ENCODE measurements at regions not wholly inside any gene's neighbourhood (a gene's known extent, or its start where the extent isn't known, plus 50 kb on each side); places are given as distances from the start of the nearest gene placed in this dataset.

GRCh38 chr4:180455226-180455625, 1788.0 kb upstream of the TENM3 start:
- DNase-seq (peak in 1 of 3 donors; percentile 20), ATAC-seq (ENCODE audit: insufficient read depth, low FRiP score) (no peak)
- Histone ChIP-seq H3K27ac (ENCODE audit: low read depth in 1 of 2, low read length in 1 of 2) (no peak overlapping the region), H3K9ac (ENCODE audit: insufficient read depth in 1 of 2, low read length in 2 of 2) (no peak overlapping the region), H3K4me1 (ENCODE audit: control insufficient read depth in 5 of 5, insufficient read depth in 5 of 5, low read length in 5 of 5) (no peaks in the 10 kb centered on the region), H3K9me3 (ENCODE audit: control insufficient read depth in 4 of 4, insufficient read depth in 3 of 4, low read length in 3 of 4) (no peaks in the 10 kb centered on the region), H3K36me3 (ENCODE audit: control insufficient read depth in 4 of 4, insufficient read depth in 4 of 4, low read length in 4 of 4) (no peaks in the 10 kb centered on the region), H3K4me3 (no peak overlapping the region), H3K27me3 (ENCODE audit: control insufficient read depth in 3 of 3, insufficient read depth in 3 of 3, low read length in 2 of 3) (no peaks in the 10 kb centered on the region)
- WGBS, 2 donors: 59 to 77% methylated on average over 3 of the region's 3 CpGs
- no peak for TF ChIP-seq CTCF (IDR thresholded peaks at IDR 0.05; ENCODE audit: control extremely low read depth, extremely low read depth)

- 89 to 90% methylated on average over 12 of the region's 12 CpGs for WGBS, 2 donors
Observed at GRCh38 chr4:180456928-180457327, 1786.3 kb upstream of the TENM3 start.

GRCh38 chr4:180462116-180462515, 1781.1 kb upstream of the TENM3 start:
- Histone ChIP-seq H3K4me1 (ENCODE audit: control insufficient read depth in 5 of 5, insufficient read depth in 5 of 5, low read length in 5 of 5) (no peaks in the 10 kb centered on the region), H3K4me3 (no peak overlapping the region), H3K9me3 (ENCODE audit: control insufficient read depth in 4 of 4, insufficient read depth in 3 of 4, low read length in 3 of 4) (no peaks in the 10 kb centered on the region), H3K27ac (ENCODE audit: low read depth in 1 of 2, low read length in 1 of 2) (no peak overlapping the region), H3K36me3 (ENCODE audit: control insufficient read depth in 4 of 4, insufficient read depth in 4 of 4, low read length in 4 of 4) (no peaks in the 10 kb centered on the region), H3K9ac (ENCODE audit: insufficient read depth in 1 of 2, low read length in 2 of 2) (no peak overlapping the region), H3K27me3 (ENCODE audit: control insufficient read depth in 3 of 3, insufficient read depth in 3 of 3, low read length in 2 of 3) (no peaks in the 10 kb centered on the region)
- TF ChIP-seq CTCF (IDR thresholded peaks at IDR 0.05; ENCODE audit: control extremely low read depth, extremely low read depth): no peak
- no peak for DNase-seq
- ATAC-seq (ENCODE audit: insufficient read depth, low FRiP score): no peak
- WGBS, 2 donors: 92 to 94% methylated on average over 6 of the region's 6 CpGs

More at GRCh38 chr4:180456928-180457327, 1786.3 kb upstream of the TENM3 start:
- no peak overlapping the region for H3K4me3 ChIP-seq
- DNase-seq (no peak), ATAC-seq (ENCODE audit: insufficient read depth, low FRiP score) (no peak)
- no peaks in the 10 kb centered on the region for H3K36me3 ChIP-seq (ENCODE audit: control insufficient read depth in 4 of 4, insufficient read depth in 4 of 4, low read length in 4 of 4)
- H3K9me3 ChIP-seq (ENCODE audit: control insufficient read depth in 4 of 4, insufficient read depth in 3 of 4, low read length in 3 of 4): no peaks in the 10 kb centered on the region
- H3K4me1 ChIP-seq (ENCODE audit: control insufficient read depth in 5 of 5, insufficient read depth in 5 of 5, low read length in 5 of 5): no peaks in the 10 kb centered on the region
- no peaks in the 10 kb centered on the region for H3K27me3 ChIP-seq (ENCODE audit: control insufficient read depth in 3 of 3, insufficient read depth in 3 of 3, low read length in 2 of 3)
- H3K27ac ChIP-seq (ENCODE audit: low read depth in 1 of 2, low read length in 1 of 2): no peak overlapping the region
- TF ChIP-seq CTCF (IDR thresholded peaks at IDR 0.05; ENCODE audit: control extremely low read depth, extremely low read depth): no peak
- H3K9ac ChIP-seq (ENCODE audit: insufficient read depth in 1 of 2, low read length in 2 of 2): no peak overlapping the region

- ATAC-seq (ENCODE audit: insufficient read depth, low FRiP score) (no peak), DNase-seq (no peak)
- Histone ChIP-seq H3K9ac (ENCODE audit: insufficient read depth in 1 of 2, low read length in 2 of 2) (no peak overlapping the region), H3K4me3 (no peak overlapping the region), H3K9me3 (ENCODE audit: control insufficient read depth in 4 of 4, insufficient read depth in 3 of 4, low read length in 3 of 4) (no peaks in the 10 kb centered on the region), H3K36me3 (ENCODE audit: control insufficient read depth in 4 of 4, insufficient read depth in 4 of 4, low read length in 4 of 4) (no peaks in the 10 kb centered on the region), H3K27me3 (ENCODE audit: control insufficient read depth in 3 of 3, insufficient read depth in 3 of 3, low read length in 2 of 3) (no peaks in the 10 kb centered on the region), H3K27ac (ENCODE audit: low read depth in 1 of 2, low read length in 1 of 2) (no peak overlapping the region), H3K4me1 (ENCODE audit: control insufficient read depth in 5 of 5, insufficient read depth in 5 of 5, low read length in 5 of 5) (no peaks in the 10 kb centered on the region)
- no peak for TF ChIP-seq CTCF (IDR thresholded peaks at IDR 0.05; ENCODE audit: control extremely low read depth, extremely low read depth)
- 90 to 93% methylated on average over 3 of the region's 3 CpGs for WGBS, 2 donors
Observed at GRCh38 chr4:180465364-180465763, 1777.8 kb upstream of the TENM3 start.
